NOMO-1 (cell line): ENCODE measurements at regions not wholly inside any gene's neighbourhood (a gene's known extent, or its start where the extent isn't known, plus 50 kb on each side); places are given as distances from the start of the nearest gene placed in this dataset.
"Not testable (repeated sequence)": the region's sequence is repeated elsewhere in the genome, so short reads cannot be mapped to it uniquely, and the experiment has no call there.

Experiments used
- DNase-seq, 2 experiments: peaks; one replicate each; lab custom pipeline; 2025; ENCODE audit not compliant: unreplicated experiment in 2 of 2; lab: John Stamatoyannopoulos, UW

DNA sequence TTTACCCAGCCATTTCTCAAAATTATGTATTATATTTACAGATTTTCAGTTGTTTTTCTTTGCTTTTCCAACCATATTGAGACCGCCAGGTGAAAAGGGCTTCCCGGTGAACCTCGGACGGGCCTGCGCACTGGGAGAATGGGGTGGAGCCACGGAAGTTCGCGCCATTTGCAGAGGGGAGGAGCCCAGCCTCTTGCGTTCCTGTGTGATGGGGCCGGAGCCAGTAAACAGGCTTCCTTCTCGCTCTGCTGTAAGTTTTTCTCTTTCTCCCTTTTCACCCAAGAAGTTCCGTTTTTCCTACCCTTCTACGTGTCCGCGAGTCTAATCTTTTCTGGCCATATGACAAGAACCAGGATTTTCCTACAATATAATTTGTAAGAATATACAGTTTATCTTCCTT is 1108.8 kb upstream of the SEL1L start:
- DNase-seq = no peak

DNA sequence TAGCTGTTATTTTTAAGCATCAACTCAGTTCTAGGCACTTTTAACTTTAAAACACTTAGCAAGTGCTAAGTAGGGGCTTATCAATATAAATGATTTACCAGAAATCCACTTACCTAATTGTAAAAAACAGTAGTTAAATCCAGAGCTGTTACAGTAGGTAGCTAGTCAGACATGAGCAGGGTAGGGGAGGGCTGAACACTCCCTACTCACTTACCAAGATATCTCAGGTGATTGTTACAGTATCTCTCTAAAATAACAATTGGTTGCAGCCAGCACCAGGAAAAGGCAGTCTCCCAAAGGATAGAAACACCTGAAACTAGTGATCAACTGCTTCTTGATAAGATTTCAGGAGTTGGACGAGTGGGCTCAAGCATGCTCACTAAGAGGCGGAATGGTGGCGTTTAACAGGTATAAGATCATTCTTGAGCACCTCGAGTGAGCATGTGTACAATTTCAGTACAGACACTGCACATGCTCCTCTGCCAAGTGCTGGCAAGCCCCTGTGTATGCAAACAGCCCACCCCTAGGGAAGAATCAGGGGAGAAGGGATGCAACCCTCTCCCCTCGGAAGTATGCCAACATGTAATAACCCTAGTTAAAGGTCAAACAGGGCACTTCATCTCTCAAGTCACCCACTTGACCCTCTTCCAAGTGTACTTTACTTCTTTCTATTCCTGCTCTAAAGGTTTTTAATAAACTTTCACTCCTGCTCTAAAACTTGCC is 1113.6 kb upstream of the SEL1L start:
- DNase-seq = no peak

DNA sequence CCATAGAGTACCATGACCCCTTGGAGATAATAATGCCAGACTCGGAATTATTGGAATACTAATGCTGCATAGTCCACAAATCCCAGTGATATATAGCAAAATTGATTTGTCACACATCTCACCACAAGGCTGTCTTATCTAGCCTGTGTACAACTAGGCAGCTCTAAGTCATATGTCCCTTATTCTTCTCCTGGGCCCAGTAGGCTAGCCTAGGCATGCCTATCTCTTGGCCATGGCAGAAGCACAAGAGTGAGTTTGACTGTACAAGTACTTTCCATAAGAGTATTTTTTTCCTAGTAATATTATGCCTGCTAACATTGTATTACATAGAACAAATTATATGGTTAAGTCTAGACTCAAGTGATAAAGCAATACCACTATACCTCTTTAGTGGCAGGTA is 1122.1 kb upstream of the SEL1L start:
- no peak for DNase-seq

- DNase-seq = no peak
Observed at GRCh38 chr14:82657186-82657675, 1123.6 kb upstream of the SEL1L start.

GRCh38 chr14:82661258-82661657 is 1127.6 kb upstream of the SEL1L start:
- DNase-seq = no peak

DNA sequence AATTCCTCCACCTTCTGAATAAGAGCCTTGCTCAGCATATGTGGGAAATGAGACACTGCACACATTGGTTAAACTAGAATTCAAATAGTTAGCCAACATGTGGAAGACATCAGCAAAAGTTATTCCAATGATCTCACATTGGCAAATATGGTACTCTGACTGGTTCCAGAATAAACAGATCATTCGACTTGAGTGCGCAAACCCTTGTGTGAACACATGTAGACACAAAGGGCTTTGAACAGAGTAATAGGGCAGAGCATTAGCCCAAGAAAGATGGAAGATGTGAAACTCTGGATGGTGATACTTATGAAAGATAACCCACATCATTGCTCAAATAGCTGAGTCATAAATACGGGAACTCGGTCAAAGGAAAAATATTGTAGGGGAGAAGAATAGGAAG is 1133.4 kb upstream of the SEL1L start:
- DNase-seq = no peak

GRCh38 chr14:82667501-82667900 is 1133.8 kb upstream of the SEL1L start:
- no peak for DNase-seq

DNA sequence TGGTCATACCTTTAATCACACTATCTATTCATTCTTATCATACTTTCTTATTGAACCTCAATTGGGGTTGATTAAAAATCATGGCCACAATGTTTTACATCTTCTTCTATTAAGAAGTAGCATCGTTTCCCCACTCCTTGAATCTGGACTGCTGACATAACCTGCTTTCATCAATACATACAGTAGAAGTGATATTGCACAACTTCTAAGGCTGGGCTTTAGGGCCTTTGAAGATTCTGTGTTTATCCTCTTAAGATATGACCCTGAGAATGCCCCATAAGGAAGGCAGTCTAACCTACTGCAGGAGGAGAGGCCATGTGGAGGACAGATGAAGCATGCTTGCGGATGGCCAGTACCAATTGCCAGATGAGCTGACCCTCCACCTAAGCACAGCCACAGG is 1142.8 kb upstream of the SEL1L start:
- no peak for DNase-seq

DNA sequence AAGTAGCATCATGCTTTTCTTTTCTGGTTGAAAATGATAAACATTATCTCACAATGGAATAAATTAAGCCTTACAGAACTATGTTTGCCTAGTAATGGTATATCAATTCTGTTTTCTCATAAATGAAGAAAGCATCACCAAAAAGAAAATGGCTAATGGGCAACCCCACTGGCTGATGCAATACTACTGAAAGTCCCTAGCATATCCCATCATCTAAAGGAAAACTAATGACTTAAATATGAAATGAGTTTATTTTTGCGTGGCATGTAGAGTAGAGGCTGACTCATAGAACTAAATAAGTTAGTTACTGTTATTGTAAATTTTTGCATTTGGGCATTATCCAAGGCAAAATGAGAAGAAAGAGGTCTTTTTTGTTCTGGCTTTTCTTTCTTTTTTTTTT is 1156.3 kb upstream of the SEL1L start:
- no peak for DNase-seq

GRCh38 chr14:82691191-82691590 is 1157.5 kb upstream of the SEL1L start:
- DNase-seq = not testable (repeated sequence)

DNA sequence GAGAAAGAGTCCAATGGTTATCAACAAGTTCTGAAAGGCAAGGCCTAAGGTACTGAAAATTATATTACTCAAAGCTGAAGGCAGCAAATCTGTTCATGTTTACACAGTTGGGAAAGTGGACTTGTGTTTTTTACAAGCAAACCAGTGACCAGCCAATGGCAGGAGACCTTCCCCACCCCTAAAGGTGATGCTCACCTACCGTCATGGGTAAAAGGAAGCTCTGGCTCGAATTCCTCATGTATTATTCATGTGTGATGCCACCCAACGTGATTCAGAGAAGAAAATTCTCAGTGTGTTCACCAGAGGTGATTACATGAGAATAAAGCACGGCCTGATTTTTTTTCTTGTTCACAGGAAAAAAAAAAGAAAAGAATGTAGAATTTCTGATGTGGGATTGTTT is 1161.2 kb upstream of the SEL1L start:
- DNase-seq = no peak

DNA sequence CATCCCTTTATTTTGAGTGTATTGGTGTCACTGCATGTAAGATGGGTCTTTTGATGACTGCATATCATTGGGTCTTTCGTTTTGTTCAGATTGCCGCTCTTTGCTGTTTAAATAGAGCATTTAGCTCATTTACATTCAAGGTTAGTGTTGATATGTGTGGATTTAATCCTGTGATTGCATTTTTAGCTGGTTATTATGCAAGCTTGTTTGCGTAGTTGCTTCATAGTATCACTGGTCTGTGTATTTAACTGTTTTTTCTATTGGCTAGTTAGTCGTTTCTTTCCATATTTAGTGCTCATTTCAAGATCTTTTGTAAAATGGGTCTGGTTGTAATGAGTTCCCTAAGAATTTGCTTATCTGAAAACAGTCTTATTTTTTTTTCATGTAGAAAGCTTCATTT is 1170.6 kb upstream of the SEL1L start:
- no peak for DNase-seq

DNA sequence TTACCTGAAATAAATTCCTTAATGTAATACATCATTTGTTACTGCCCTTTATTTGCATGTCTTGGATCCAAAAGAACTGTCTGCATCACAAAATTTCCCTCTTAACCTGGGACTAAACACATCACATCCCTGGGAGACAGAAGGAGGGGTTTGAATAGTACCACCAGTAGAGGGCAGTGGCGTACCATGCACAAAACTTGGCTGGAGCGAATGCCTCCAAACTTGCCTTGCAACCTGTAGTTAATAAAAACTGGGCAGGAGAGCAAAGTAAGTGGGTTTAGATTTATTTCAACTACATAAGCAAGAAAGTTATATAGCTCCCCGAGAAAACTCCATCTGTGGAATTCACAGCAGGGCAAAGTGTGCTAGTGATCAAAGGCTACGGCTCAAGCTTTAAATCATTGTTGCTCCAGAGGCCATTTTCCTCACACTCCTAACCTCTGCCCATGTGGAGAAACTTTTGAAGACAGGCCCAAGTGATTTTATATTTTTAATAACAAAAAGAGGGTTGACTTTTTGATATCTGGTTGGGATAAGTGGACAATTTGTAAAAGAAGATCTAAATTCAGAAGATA is 1176.7 kb upstream of the SEL1L start:
- DNase-seq = peak; percentile 12 to 39

- no peak for DNase-seq
Observed at GRCh38 chr14:82719617-82720016, 1186.0 kb upstream of the SEL1L start.

- DNase-seq = no peak
Observed at GRCh38 chr14:82720431-82720830, 1186.8 kb upstream of the SEL1L start.

- DNase-seq = no peak
Observed at GRCh38 chr14:82720946-82721345, 1187.3 kb upstream of the SEL1L start.

GRCh38 chr14:82724316-82724715 is 1190.7 kb upstream of the SEL1L start:
- DNase-seq = no peak

GRCh38 chr14:82725213-82725612 is 1191.6 kb upstream of the SEL1L start:
- no peak for DNase-seq

DNA sequence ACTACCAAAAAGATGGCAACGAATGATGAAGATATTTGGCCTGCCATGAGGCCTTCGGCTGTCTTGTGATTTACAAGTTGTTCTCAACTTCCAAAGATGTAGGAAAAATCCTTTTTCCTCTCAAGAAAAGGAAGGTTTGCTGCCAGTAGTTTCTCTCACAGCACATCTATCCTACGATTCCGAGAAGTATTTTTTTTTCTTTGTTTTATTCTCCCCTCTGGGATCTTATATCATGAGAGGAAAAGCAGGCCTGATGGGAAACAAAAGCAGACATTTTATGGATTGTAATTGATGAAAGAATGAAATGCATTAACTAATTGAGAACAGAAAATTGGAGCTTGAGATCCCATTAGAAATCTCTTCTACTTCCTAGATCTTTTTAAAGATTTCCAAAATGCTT is 1197.9 kb upstream of the SEL1L start:
- DNase-seq = no peak

DNA sequence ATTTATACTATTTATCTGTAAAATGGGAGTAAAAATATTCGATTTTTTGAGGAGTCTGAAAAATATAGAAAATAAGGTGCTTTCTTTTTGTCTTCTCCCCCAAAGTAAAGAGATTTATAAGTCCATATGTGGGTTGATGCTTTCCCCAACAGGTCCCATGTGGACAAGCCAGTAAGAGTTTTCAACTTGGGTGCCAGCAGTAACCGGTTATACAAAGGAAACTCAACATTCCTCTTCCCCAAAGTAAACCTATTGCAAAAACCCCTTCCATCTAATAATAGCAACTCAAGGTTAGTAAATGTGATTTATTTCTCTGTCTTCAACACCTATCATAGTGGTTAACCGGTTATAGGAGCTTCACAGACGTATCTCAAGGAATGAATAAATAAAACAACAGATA is 1206.9 kb upstream of the SEL1L start:
- no peak for DNase-seq

GRCh38 chr14:82755476-82755875 is 1221.8 kb upstream of the SEL1L start:
- DNase-seq = no peak

DNA sequence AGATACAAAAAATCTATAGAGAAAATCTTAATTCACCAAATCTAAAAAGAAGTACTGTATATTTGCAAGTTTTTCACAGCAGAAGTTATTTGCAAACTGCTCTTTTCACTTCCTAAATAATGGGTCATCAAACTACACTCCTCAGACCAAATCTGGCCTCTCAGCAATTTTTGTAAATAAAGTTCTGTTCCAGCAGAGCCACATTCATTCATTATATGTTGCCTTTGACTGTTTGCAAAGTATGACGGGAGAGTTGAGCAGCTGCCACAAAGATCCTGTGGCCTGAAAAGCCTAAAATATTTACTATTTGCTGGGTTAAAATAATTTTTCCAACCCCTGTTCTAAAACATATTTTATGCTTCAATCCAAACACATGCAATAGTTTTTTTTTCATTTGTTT is 1222.3 kb upstream of the SEL1L start:
- no peak for DNase-seq

DNA sequence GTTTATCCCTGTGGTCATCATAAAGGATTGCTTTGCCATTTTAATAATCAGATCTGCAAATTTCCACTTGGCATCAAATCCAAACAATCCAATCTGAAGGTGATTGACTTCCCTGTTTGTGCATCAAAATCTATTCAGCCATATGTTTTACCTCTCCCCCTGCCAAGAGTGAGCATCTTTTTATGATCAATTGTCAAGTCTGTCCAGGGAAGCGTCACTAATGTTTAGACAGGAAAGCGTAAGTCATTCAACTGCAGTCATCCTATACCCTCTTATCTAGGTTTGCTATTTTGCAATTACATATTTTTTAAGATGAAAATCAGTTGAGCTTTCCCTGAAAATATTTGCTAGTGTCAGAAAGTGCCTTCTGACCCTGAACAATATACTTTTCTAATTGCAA is 1224.1 kb upstream of the SEL1L start:
- no peak for DNase-seq
